Breast epithelium (tissue), 3 donors: ENCODE measurements at regions not wholly inside any gene's neighbourhood (a gene's known extent, or its start where the extent isn't known, plus 50 kb on each side); places are given as distances from the start of the nearest gene placed in this dataset.

Source experiments
- POLR2AphosphoS5 ChIP-seq, 3 donors: sonication (generic); formaldehyde crosslinking; IDR thresholded peaks; one replicate each; pipeline ENCODE4 v1.6.1; 2017; ENCODE audit warnings: antibody characterized with exemption in 3 of 3
- TF ChIP-seq, protein P1 (sequence below), 3 donors: fragments of 450-650 bp; IDR thresholded peaks; one replicate each; pipeline ENCODE4 v1.5.1; 2016 to 2017; ENCODE audit warnings: antibody characterized with exemption in 3 of 3, mild to moderate bottlenecking in 3 of 3, moderate library complexity in 3 of 3

DNA sequence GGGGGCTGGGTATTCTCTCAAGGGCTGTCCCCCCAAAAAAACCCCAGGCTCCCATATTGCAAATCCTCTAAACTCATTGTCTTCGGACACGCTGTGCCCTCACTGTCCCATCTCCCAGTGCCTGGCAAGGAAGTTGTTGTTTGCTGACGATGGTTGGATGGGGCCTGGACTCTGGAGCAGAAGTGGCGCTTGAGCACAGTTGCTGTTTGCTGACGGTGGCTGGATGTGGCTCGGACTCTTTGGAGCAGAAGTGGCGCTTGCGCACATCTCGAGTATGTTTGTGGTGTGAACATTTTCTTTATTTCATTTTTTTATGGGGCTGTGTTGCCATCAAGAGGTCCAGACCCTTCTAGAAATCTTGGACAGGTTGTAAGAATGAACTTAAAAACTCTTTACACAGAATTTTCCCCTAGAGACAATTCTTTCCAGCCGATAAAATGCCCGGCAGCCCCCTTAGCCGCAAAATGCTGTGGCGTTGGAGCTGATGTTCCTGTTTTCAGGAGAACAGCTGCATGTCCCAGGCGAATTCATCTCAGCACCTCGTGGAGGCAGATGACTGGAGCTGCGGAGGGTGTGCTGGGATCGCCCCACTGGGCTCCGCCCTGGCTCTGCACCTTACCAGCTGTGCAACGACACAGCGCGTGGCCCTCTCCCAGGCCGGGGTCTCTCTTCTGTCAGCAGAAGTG is 1167.4 kb downstream of the BRD1 start:
- TF ChIP-seq, protein P1, sequence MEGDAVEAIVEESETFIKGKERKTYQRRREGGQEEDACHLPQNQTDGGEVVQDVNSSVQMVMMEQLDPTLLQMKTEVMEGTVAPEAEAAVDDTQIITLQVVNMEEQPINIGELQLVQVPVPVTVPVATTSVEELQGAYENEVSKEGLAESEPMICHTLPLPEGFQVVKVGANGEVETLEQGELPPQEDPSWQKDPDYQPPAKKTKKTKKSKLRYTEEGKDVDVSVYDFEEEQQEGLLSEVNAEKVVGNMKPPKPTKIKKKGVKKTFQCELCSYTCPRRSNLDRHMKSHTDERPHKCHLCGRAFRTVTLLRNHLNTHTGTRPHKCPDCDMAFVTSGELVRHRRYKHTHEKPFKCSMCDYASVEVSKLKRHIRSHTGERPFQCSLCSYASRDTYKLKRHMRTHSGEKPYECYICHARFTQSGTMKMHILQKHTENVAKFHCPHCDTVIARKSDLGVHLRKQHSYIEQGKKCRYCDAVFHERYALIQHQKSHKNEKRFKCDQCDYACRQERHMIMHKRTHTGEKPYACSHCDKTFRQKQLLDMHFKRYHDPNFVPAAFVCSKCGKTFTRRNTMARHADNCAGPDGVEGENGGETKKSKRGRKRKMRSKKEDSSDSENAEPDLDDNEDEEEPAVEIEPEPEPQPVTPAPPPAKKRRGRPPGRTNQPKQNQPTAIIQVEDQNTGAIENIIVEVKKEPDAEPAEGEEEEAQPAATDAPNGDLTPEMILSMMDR (IDR thresholded peaks at IDR 0.05) = no peak
- TF ChIP-seq POLR2AphosphoS5 (IDR thresholded peaks at IDR 0.05) = no peak
